ELR (cell line): ENCODE measurements at regions not wholly inside any gene's neighbourhood (a gene's known extent, or its start where the extent isn't known, plus 50 kb on each side); places are given as distances from the start of the nearest gene placed in this dataset.
A peak's percentile ranks its signal among the peaks of the same experiment; 100 is the strongest.

Source experiments
- DNase-seq: peaks from one replicate; pipeline ENCODE4 v3.0.0-alpha.2; 2015; ENCODE audit warnings: low read depth

DNA sequence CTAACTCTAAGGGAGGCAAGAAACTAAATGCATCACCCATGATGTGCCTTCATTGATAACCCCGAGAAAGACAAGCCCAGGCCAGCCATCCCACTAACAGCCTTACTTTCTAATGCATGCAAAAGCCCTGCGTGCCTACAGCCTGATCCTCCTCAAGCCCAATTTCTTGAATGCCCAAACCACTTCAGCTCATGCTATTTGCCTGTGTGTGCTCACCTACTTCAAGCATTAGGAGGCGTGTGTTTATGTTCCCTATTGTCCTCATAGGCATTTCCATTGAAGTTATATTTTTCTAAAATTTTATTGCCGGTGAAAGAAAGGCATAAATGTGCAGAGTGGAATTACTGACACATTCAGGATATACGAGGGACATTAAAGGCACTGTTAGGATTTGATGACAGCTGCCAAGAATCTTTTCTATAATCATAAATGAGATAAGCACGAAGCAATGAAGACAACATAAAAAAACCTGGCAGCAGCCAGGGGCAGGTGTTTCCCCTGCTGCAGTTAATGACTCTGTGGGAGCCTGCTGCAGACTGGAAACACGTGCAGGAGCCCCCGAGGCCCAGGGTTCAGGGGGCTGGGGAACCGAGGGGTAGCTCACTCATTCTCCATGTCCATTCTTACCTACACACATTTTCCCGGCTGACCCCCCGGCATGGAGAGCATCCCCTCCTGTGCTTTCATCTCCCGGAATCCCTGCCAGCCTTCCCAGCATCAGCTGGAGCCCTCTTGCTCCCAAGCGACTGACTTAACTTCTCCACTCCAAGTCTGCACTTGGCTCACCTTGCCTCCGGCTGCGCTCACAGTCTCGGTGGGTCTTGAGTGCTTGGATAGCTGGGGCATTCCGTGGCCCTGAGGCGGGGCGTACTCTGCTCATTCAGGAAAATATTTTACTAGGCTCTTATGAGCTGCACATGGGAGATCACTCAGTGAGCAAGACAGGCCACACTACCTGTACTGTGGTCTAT lies 292.3 kb upstream of the SIX2 start:
- no peak for DNase-seq

DNA sequence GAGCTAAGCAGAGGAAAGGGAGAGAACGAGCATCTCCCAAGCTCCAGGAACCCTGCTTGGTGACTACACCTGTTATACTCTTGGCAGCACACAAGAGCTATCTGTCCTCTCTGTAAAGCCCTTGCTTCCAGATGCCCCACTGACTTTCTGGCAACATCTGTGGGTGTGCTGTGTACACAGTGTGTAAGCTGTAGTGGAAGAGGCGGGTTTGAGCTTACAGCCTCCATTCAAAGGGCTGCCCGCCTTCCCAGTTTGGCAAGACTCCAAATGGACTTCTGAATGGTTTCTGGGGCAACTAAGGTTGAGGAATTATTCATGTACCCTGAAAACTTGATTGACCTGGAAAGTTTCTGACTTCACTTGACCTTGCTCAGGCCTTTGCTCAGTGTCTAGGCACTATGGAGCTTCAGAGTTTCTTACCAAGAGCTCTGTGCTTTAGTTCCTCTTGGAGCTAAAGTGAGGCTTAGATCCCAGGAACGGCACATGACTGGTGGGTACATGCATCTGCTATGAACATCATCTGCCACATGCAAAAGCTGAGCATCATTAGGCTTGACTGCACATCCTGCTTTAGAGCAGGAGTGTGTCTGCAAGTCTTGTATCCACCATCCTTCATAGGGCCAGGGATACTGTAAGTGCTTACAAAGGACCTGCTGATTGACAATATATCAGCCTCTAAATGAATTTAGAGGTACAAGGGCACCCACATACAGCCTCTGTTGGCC lies 290.9 kb upstream of the SIX2 start:
- DNase-seq = no peak

DNA sequence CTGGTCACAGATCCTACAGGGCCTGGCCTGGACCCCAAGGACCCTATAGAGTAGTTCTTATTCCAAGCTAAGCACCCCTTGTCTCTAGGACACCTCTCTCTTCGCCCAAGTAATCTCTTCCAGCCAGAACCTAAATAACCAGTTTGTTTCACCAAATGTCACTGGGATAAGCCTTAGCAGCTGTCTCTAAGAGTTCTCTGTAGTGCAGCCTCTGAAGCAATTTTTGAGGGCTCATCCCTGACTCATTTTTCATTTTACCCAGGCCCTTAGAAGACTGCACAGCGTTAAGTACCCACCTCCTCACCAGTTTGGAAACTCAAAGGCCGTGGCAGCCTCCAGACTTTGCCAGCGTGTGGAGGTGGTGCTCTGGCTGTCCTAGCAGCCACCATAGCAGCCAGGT lies 290.1 kb upstream of the SIX2 start:
- no peak for DNase-seq

DNA sequence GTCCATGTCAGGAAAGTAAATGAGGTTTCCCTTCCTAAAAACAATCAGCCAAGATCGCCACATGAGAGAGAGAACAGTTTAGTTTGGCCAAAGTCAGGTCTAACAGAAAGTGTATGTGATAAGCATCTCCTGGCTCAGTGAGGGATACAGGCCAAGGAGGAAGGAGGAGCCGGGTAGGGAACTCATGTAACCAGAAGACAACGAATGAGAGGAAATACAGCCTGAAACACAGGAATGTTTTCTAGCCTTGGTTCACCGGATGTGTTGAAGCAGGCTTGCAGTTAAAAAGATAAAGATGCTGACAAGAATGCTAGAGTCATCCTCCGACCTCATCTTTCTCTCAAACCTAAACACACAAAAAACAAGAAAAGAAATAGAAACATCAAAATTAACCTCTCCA lies 283.9 kb upstream of the SIX2 start:
- peak; percentile 19 for DNase-seq

- DNase-seq = peak; percentile 43
Measured at GRCh38 chr2:45291296-45291701, 282.0 kb upstream of the SIX2 start.

- DNase-seq = no peak
Measured at GRCh38 chr2:45289997-45290709, 280.9 kb upstream of the SIX2 start.

DNA sequence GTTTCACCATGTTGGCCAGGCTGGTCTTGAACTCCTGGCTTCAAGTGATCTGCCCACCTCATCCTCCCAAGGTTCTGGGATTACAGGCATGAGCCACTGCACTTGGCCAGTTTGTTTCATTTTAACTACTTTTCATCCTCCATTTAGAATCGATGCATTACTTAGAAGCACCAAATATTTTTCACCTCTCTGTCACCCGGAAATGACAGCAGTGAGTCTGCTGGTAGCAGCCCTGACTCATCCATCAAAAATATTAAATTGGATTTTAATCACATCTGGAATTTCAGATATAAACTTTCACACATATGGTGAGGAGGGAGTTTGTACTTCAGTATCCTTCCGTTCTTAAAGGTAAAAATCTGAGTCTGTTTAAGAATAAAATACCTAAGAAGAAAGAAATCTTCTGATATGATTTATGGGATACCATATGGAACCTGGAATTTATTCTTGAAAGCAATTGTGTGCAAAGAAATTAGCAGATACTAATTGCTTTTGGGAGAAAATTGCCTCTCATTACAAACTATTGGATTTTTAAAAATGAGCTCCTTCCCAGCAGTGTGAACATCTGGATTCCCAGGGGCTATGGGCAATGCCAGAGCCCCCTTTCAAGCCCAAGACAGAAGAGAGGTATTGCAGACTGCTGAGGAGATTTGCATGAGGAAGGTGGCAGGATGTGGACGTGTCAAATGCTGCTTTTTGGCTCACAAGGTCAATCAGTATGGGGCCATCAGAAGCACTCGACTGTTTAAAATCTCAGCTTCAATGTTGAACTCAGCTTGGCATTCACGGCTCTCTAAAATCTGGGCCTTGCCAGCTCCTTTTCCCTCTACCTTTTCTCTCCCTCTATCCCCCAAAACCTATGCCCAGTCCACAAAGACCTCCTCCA lies 279.5 kb upstream of the SIX2 start:
- peak; percentile 68 for DNase-seq

DNA sequence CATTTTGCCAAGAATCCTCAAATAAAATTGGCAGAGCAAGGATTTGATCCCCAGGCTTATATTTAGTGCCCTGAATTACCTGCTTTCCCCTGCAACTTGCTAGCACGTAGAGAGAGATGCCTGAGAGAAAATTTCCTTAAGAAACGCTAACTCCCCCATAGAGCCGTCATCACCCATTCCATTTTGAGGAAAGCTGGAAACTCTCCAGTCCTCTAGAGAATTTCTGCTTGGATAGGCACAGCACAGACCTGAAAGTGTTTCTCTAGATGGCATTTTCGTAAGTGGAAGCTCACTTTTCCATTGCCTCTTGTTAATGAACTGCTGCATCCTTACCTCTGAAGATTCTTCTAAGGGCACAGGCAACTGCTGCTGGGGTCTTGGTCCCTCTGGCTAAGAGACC lies 277.8 kb upstream of the SIX2 start:
- no peak for DNase-seq

- DNase-seq = no peak
Measured at GRCh38 chr2:45285771-45286390, 276.6 kb upstream of the SIX2 start.

DNA sequence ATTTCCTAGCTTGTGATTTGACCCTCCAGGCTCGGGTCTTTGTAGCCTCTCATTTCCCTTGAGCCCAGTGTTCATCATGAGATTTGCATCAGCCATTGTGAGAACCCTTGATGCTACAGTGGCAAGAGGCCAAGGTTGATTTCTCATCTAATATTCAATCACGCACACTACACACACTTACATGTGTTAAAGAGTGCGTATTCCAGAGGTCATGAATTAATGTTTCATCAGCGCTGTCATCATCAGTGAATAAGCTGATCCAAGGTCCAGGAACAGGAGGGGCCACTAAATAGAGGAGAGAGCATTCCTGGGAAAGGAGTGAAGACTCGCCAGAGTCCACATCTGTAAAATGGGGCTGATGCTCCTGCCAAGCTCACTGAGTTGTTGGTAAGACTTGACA lies 276.1 kb upstream of the SIX2 start:
- no peak for DNase-seq

DNA sequence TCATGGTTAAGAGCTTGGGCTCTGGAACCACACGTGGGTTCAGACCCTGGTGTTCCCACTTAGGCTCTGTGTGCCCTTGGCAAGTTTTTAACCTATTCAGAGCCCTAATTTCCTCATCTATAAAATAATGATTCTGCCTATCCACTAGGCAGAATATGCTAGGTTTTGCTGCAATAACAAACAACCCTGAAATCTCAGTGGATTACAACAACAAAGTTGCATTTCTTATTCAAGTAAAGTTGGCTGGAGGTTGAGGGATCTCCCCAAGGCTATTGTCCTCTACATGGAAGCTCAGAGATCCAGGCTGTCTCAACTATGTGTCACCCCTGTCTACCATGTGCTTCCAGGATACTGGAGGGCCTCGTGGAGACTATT lies 275.4 kb upstream of the SIX2 start:
- no peak for DNase-seq

- peak; percentile 87 for DNase-seq
Measured at GRCh38 chr2:45283764-45284620, 274.7 kb upstream of the SIX2 start.

DNA sequence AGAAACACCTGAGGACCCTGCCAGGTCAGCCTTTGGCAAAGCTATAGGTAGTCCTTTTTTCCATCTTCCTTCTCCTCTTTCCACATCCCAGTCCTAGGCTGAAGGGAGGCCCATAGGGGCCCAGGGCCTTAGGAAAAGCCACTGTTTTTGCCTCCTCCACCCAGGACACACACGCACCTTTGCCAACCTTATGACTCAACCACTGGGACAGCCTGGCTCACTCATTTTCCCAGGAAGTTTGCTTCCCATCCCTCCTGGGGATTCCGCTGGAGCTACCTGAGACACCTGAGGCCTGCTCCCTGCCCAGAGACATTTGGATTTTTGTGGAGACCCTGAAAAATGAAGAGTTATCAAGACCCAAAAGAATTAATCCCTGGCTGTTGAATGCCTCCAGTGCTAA lies 273.4 kb upstream of the SIX2 start:
- DNase-seq = no peak

DNA sequence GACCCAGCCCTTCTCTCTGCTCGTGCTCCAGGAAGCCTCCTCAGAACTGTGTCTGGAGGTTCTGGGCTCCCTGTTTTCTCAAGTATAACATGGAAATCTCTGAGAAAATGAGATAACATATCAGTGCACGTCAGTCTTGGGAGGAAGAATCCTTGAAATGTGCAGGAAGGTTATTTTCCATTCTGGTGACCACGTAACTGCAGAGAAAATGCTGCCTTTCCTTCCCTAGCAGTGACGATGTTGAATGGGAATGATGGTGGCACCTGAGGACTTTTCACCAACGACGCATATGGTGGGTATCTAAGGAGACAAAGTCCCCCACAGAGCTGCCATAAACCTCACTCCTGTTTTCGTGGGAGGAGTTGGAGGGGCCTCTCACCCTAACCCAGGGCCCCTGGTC lies 272.1 kb upstream of the SIX2 start:
- DNase-seq = no peak

DNA sequence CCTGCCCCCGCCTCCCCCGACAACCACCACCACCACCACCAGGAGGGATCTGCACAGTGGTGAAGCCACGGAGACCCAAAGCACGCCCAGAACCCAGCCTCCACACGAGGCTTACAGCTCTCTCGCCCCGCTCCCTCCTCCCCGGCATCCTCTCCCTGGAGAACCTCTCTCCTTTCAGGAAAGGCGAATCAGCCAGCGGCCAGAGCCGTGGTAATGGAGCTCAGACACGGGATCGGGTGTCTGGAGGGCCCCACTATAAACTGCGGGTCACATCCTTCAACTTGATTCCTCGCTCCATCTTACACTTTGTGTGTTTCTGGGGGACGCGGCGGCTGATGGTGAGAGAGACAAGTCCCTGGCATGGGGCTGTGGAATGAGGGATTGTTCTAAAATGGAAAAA lies 271.5 kb upstream of the SIX2 start:
- DNase-seq = no peak

GRCh38 chr2:45279356-45279755 lies 270.1 kb upstream of the SIX2 start:
- peak; percentile 54 for DNase-seq

GRCh38 chr2:45278365-45279078 lies 269.3 kb upstream of the SIX2 start:
- DNase-seq = peak; percentile 65

DNA sequence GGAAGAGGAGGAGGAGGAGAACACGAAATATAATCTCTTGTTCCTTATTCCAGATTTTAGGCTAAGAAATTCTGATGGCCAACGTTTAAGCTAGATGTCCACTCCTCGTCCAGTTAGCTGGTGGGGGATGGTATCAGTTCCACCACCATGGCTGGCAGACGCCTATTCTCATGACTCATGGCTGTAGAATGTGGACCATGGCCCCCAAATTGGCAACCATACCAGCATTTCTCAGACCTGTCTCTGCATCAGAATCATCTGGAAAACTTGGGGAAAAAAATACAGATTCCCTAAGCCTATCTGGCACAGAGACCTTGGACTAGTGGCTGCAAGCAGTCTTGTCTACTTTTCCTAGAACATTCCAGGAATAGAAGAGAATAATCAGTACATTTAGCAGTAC lies 267.7 kb upstream of the SIX2 start:
- DNase-seq = peak; percentile 65

DNA sequence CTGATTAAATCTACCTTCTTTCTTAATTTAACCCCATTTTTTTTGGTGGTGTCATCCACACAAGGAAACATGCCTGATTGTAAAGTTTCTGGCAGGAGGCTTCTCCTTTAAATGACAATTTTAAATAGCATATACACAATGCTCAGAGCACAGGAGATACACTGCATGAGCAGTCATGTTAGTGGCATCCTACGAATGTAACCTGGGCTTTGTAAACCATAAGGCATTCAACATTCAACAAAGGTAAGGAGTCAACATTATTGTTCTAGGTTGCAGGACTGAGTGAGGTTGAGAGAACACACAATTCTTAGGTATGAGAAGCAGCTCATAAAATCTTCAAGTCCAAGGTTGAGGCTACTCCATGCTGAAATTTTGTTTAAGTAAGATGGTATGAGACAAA lies 266.6 kb upstream of the SIX2 start:
- no peak for DNase-seq
